Mesothelial cell of epicardium (in vitro differentiated cells): ENCODE measurements at regions not wholly inside any gene's neighbourhood (a gene's known extent, or its start where the extent isn't known, plus 50 kb on each side); places are given as distances from the start of the nearest gene placed in this dataset.

Experiments
- DNase-seq, 2 experiments: peaks; one replicate each; pipeline ENCODE4 v3.0.0; 2021; ENCODE audit warnings: low spot score in 2 of 2; ENCODE audit not compliant: unreplicated experiment in 2 of 2
- H3K27ac Mint-ChIP-seq: 2 replicates; pipeline ENCODE4 v1.8.0; 2021; ENCODE audit warnings: mixed read lengths
- H3K27me3 Mint-ChIP-seq: 2 replicates; pipeline ENCODE4 v1.8.0; 2021; ENCODE audit warnings: low read depth, mixed read lengths
- H3K36me3 Mint-ChIP-seq: 2 replicates; pipeline ENCODE4 v1.8.0; 2021; ENCODE audit warnings: mixed read lengths
- H3K4me1 Mint-ChIP-seq: 2 replicates; pipeline ENCODE4 v1.8.0; 2021; ENCODE audit warnings: mixed read lengths
- H3K4me3 Mint-ChIP-seq: 2 replicates; pipeline ENCODE4 v1.8.0; 2021; ENCODE audit warnings: mild to moderate bottlenecking, moderate library complexity, mixed read lengths
- H3K9me3 Mint-ChIP-seq: 2 replicates; pipeline ENCODE4 v1.8.0; 2021; ENCODE audit warnings: mixed read lengths
- TF ChIP-seq, protein P1 (sequence below): fragments of 200-600 bp; sonication (generic); IDR thresholded peaks from one replicate; pipeline ENCODE4 v1.5.0; 2021; ENCODE audit warnings: antibody characterized with exemption; ENCODE audit not compliant: unreplicated experiment

DNA sequence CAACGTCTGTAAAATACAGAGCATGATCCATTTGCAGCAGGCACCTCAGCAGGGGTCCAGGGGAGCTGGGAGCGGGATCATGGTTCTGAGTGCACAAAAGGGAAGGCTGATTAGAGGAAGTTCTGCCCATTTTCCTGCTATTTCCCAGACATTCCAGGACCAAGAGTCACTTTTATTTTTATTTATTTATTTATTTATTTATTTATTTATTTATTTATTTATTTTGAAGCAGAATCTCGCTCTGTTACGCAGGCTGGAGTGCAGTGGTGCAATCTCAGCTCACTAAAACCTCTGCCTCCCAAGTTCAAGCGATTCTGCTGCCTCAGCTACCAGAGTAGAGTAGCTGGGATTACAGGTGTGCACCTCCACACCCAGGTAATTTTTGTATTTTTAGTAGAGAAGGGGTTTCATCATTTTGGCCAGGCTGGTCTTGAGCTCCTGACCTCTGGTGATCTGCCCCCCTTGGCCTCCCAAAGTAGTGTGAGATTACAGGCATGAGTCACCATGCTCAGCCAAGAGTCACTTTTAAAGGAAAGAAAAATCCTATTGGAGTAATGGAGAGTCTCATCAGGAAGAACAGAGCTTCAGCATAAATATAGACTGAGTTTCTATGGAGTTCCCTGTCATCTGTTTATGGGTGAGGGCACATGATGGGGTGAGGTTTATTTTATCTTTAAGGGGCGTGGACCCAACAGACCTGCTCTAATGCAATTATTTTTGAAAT, 355.2 kb downstream of the HAPSTR1 start:
- H3K4me3 Mint-ChIP-seq, result no peak overlapping the region
- peaks cover 11% of the 10 kb centered on the region for H3K27me3 Mint-ChIP-seq
- TF ChIP-seq, protein P1, sequence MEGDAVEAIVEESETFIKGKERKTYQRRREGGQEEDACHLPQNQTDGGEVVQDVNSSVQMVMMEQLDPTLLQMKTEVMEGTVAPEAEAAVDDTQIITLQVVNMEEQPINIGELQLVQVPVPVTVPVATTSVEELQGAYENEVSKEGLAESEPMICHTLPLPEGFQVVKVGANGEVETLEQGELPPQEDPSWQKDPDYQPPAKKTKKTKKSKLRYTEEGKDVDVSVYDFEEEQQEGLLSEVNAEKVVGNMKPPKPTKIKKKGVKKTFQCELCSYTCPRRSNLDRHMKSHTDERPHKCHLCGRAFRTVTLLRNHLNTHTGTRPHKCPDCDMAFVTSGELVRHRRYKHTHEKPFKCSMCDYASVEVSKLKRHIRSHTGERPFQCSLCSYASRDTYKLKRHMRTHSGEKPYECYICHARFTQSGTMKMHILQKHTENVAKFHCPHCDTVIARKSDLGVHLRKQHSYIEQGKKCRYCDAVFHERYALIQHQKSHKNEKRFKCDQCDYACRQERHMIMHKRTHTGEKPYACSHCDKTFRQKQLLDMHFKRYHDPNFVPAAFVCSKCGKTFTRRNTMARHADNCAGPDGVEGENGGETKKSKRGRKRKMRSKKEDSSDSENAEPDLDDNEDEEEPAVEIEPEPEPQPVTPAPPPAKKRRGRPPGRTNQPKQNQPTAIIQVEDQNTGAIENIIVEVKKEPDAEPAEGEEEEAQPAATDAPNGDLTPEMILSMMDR, result no peak

DNA sequence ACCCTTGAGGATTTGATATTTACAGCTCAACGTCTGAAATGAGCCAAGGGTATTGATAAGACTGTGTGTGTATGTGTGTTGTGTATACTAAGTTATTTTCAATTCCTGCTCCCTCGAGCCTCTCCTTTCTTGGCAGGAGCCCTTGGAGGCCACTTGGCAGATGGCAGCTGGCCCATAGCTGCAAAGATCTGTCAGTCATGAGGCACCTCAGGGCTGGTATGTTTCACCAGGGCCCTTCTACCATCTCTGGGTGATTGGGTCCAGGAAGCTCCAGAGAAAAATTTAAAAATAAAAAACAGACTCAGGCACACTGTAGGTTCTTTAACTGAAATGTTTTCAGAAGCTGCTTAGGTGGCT, 355.7 kb downstream of the HAPSTR1 start:
- no peaks in the 10 kb centered on the region for H3K36me3 Mint-ChIP-seq
- no peak overlapping the region for H3K27ac Mint-ChIP-seq
- H3K27me3 Mint-ChIP-seq, result peaks cover 9% of the 10 kb centered on the region
- no peak overlapping the region for H3K4me3 Mint-ChIP-seq
- H3K9me3 Mint-ChIP-seq, result peaks cover 7% of the 10 kb centered on the region
- TF ChIP-seq, protein P1, result no peak
- H3K4me1 Mint-ChIP-seq, result no peaks in the 10 kb centered on the region
- DNase-seq, result no peak

More for the DNA sequence above, 355.2 kb downstream of the HAPSTR1 start:
- H3K9me3 Mint-ChIP-seq, result peaks cover 7% of the 10 kb centered on the region
- H3K27ac Mint-ChIP-seq, result no peak overlapping the region
- no peaks in the 10 kb centered on the region for H3K4me1 Mint-ChIP-seq
- DNase-seq, result no peak
- H3K36me3 Mint-ChIP-seq, result no peaks in the 10 kb centered on the region

DNA sequence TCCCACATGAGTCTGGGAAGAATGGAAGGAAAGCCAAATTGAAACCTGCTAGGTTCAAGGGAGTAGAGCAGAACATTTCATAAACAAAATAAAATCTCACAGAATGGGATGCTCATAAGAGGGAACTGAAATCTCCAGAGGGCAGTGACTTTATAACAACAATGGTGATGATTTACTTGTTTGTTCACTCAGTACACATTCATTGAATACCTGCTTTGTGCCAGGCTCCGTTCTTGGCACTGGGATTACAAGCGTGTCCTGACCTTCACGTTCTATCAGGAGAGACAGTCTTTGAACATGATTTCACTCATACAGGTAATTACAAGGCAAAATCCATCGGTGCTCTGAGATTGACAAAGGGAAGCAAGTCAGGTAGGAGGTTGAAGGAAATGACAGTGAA, 356.3 kb downstream of the HAPSTR1 start:
- TF ChIP-seq, protein P1, result no peak
- Mint-ChIP-seq H3K27me3 (peaks cover 6% of the 10 kb centered on the region), H3K4me1 (no peaks in the 10 kb centered on the region), H3K27ac (no peak overlapping the region), H3K4me3 (no peak overlapping the region), H3K9me3 (peaks cover 7% of the 10 kb centered on the region), H3K36me3 (no peaks in the 10 kb centered on the region)
- no peak for DNase-seq

DNA sequence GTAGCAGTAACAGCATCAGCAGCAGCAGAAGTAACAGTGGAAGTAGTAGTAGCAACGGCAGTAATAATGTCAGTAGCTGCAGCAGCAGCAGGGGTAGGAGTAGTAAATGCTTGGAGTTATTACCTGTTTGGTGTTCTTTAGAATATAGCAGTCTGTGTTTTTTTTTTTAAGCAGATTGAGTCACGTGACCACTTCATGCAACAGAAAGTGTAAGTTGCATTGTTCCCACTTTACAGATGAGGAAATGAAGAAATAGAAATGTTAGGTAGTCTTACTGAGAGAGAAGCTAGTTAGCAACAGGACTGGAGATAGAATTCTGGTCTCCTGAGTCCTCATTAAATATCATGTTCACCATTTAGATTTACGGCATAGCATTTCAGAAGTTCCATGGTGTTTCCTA, 358.2 kb downstream of the HAPSTR1 start:
- TF ChIP-seq, protein P1, result no peak
- H3K27ac Mint-ChIP-seq, result no peak overlapping the region
- H3K4me3 Mint-ChIP-seq, result no peak overlapping the region
- H3K9me3 Mint-ChIP-seq, result peaks cover 12% of the 10 kb centered on the region
- H3K4me1 Mint-ChIP-seq, result no peaks in the 10 kb centered on the region
- no peak for DNase-seq
- H3K36me3 Mint-ChIP-seq, result no peaks in the 10 kb centered on the region
- H3K27me3 Mint-ChIP-seq, result peaks cover 5% of the 10 kb centered on the region

DNA sequence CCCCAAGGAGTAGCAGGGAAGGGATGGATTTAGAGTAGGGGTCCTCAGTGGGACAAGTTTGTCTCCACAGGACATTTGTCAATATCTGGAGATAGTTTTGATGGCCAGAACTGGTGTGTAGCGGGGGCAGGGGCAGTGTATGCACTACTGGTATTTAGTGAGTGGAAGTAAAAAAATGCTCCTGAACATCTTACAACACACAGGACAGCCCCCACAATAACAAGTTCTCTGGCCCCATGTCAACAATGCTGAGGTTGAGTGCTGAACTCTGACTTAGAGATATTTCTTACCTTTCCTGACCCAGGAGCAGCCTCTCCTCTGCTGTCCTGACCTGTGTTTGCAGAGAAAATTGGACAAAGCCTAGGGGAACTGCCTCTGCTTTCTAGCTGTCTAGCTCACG, 365.8 kb downstream of the HAPSTR1 start:
- Mint-ChIP-seq H3K4me1 (peaks cover 1% of the 10 kb centered on the region), H3K36me3 (no peaks in the 10 kb centered on the region), H3K27ac (no peak overlapping the region), H3K9me3 (peaks cover 16% of the 10 kb centered on the region), H3K4me3 (no peak overlapping the region), H3K27me3 (peaks cover 14% of the 10 kb centered on the region)
- no peak for DNase-seq
- TF ChIP-seq, protein P1, result no peak
